HS-27A (cell line): ENCODE measurements at regions not wholly inside any gene's neighbourhood (a gene's known extent, or its start where the extent isn't known, plus 50 kb on each side); places are given as distances from the start of the nearest gene placed in this dataset.
"Not testable (repeated sequence)": the region's sequence is repeated elsewhere in the genome, so short reads cannot be mapped to it uniquely, and the experiment has no call there.

ENCODE experiments used
- DNase-seq: peaks from one replicate; pipeline ENCODE4 v3.0.0-alpha.2; 2012; ENCODE audit warnings: low read depth, missing footprints

DNA sequence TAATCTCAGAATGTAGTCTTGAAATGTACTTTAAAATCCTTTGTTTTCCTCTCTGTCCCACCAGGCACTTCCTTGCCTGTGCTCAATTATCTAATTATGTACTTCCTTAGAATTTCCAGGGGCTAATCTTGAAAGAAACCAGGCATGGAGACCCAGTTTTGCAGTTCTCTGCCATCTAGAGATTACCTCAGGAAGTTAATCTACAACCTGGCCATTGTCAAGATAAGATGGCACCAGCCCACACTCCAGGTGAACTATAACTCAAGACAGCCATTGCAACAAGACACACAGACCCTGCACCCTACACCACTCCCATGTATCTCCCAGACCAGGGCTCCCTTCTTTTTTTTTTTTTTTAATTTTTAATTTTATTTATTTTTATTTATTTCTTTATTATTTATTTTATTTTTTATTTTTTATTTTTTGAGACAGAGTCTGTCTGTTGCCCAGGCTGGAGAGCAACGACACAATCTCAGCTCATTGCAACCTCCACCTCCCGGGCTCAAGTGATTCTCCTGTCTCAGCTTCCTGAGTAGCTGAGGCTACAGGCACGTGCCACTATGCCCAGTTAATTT, 85.9 kb upstream of the TRIM24 start:
- DNase-seq, result no peak

- no peak for DNase-seq
Observed at GRCh38 chr7:138377306-138377705, 82.8 kb upstream of the TRIM24 start.

DNA sequence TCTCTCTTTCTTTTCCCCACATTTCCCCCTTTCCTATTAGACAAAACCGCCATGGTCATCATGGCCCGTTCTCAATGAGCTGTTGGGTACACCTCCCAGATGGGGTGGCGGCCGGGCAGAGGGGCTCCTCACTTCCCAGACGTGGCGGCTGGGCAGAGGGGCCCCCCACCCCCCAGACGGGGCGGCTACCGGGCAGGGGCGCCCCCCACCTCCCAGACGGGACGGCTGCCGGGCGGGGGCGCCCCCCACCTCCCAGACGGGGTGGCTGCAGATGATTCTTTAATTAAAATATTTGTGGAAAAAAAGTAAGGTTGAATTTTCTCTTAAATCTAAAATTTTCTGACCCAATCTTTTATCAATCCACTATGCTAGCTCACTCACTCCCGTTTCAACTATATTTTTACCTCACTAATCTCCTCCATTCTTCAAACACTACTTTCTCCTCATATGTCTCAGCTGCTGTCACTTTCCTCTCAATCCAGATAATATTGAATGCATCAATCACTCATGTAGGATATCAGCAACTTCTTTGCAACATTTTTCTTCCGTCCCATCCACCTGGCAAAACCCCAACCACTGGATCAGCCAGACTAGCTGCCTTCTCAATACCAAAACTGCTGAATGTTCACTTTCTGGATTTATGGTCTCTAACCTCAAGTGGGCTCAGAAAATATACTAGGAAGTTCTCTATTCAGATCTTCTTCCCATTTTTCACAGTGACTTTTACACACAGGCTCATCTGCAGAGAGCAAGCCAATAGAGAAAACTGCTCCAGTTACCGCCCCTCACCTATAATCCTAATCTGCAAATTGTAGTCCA, 81.1 kb upstream of the TRIM24 start:
- DNase-seq, result no peak

GRCh38 chr7:138382862-138383565, 77.0 kb upstream of the TRIM24 start:
- no peak for DNase-seq

DNA sequence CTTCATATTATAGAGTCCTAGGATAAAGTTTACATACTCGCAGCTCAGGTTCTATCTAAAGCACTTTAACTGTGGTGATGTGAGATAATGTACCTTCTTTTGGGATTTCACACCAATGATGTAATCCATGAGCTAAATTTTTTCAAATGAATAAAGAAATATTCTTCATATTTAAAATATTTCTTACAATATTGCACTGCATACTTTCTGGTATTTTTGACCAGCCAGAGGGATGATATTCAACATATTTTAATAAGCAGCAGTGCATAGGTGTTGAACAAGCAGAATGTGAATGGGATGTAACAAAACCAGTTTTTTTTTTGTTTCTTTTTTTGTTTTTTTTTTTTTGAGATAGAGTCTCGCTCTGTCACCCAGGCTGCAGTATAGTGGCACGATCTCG, 73.2 kb upstream of the TRIM24 start:
- peak; percentile 7 for DNase-seq

- no peak for DNase-seq
Observed at GRCh38 chr7:138387755-138388475, 72.1 kb upstream of the TRIM24 start.

- DNase-seq, result no peak
Observed at GRCh38 chr7:138388673-138389491, 71.2 kb upstream of the TRIM24 start.

GRCh38 chr7:138395763-138396162, 64.3 kb upstream of the TRIM24 start:
- DNase-seq, result no peak

- no peak for DNase-seq
Observed at GRCh38 chr7:138396251-138397070, 63.6 kb upstream of the TRIM24 start.

DNA sequence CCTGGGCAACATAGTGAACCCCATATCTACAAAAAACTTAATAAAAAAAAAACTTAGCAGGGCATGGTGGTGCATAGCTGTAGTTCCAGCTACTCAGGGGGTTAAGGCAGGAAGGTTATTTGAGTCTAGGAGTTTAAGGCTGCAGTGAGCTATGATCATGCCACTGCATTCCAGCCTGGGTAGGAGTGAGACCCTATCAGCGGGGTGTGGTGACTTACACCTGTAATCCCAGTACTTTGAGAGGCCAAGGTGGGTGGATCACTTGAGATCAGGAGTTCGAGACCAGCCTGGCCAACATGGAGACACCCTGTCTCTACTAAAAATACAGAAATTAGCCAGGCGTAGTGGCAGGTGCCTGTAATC, 63.0 kb upstream of the TRIM24 start:
- DNase-seq, result not testable (repeated sequence)

- DNase-seq, result no peak
Observed at GRCh38 chr7:138398857-138399256, 61.2 kb upstream of the TRIM24 start.

DNA sequence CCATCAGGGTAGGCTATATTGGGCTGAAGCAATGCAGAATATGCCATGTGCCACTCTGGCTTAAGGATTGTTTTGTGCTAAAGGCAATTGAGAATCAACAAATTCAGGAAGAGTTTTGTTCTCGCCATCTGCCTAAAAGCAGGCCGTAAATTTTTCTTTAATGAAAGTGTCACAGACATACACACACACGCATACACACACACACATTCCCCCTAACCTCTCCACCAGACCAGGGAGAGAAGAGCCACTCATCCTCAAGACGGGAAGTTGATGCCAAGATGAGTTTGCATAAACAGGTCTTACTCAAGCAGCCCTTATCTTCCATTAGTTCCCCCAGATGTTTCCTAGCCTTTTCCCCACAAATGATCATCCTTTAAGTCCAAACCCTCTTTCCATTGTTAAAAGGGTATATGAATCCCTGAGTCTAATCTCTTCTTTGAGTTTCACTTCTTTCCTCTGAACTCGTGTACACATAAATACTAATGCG, 59.6 kb upstream of the TRIM24 start:
- DNase-seq, result no peak

DNA sequence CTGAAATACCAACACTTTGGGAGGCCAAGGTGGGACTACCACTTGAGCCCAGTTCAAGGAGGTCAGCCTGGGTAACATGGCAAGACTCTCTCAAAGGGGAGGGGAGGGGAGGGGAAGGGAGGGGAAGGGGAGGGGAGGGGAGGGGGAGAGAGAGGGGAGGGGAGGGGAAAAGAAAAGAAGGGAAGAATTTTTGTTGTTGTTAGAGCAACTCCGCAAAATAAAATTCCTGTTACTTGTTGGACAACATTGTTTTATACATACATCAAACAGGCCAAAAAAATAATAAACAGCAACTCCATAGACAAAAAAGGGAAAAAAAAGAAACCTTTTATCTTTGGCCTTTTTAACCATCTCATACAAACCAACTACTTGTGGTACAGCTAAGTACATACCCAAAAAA, 57.3 kb upstream of the TRIM24 start:
- DNase-seq, result no peak

DNA sequence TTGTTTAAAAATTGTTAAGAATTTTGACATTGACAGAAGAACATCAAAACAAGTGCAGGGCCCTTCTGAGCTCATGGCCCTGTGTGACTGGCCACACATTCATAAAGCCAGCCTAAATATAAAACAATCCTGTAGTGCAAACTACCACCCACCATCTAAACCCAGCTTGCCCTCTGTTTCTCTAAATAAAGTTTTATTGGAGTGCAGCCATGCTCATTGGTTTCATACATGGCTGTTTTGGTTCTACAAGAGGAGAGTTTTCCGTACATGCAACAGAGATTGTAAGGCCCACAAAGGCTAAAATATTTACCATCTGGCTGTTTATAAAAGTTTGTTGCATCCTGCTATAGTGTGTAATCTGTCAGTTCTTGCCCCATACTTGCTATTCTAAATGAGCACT, 54.6 kb upstream of the TRIM24 start:
- no peak for DNase-seq

DNA sequence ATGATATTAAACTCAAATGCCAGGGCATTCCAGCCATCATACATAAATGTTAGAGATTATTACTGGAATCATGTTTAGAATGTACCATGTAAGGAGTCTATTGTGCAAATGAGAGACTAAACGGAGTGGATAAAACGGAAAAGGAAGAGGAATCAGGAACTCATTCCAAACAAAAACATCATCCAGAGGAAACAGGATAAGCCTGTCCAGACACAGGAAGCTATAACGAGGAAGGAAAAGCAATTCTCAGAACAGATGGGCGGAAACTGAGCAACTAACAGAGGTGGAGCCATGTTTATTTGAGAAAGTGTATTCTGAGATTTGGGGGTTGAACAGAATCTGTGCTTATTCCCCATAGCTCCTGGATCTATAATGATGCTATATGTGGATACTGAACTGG, 52.3 kb upstream of the TRIM24 start:
- DNase-seq, result no peak
